ENCODE measurements at regions not wholly inside any gene's neighbourhood (a gene's known extent, or its start where the extent isn't known, plus 50 kb on each side); places are given as distances from the start of the nearest gene placed in this dataset.
"Not testable (repeated sequence)": the region's sequence is repeated elsewhere in the genome, so short reads cannot be mapped to it uniquely, and the experiment has no call there.

GRCh38 chrX:44785652-44786051 is 58.2 kb upstream of the DUSP21 start:
- peak; percentile 92 for DNase-seq (ENCODE audit: low read depth)

- peak; percentile 60 for DNase-seq (ENCODE audit: low read depth)
Measured at GRCh38 chrX:44784241-44784640, 59.6 kb upstream of the DUSP21 start.

GRCh38 chrX:44778254-44778653 is 65.6 kb upstream of the DUSP21 start:
- DNase-seq (ENCODE audit: low read depth) = no peak

GRCh38 chrX:44775726-44776125 is 68.1 kb upstream of the DUSP21 start:
- no peak for DNase-seq (ENCODE audit: low read depth)

- not testable (repeated sequence) for DNase-seq (ENCODE audit: low read depth)
Measured at GRCh38 chrX:44774066-44774465, 69.8 kb upstream of the DUSP21 start.

GRCh38 chrX:44770121-44770520 is 73.7 kb upstream of the DUSP21 start:
- no peak for DNase-seq (ENCODE audit: low read depth)

- DNase-seq (ENCODE audit: low read depth) = no peak
Measured at GRCh38 chrX:44767308-44767707, 76.5 kb upstream of the DUSP21 start.

- DNase-seq (ENCODE audit: low read depth) = peak; percentile 17
Measured at GRCh38 chrX:44765556-44765955, 78.3 kb upstream of the DUSP21 start.

- peak; percentile 67 for DNase-seq (ENCODE audit: low read depth)
Measured at GRCh38 chrX:44747969-44748368, 95.9 kb upstream of the DUSP21 start.

GRCh38 chrX:44747317-44747716 is 96.5 kb upstream of the DUSP21 start:
- DNase-seq (ENCODE audit: low read depth) = no peak

GRCh38 chrX:44744799-44745198 is 99.0 kb upstream of the DUSP21 start:
- no peak for DNase-seq (ENCODE audit: low read depth)

- DNase-seq (ENCODE audit: low read depth) = no peak
Measured at GRCh38 chrX:44742480-44743155, 101.2 kb upstream of the DUSP21 start.

GRCh38 chrX:44741859-44742258 is 102.0 kb upstream of the DUSP21 start:
- not testable (repeated sequence) for DNase-seq (ENCODE audit: low read depth)

GRCh38 chrX:44741458-44741857 is 102.4 kb upstream of the DUSP21 start:
- not testable (repeated sequence) for DNase-seq (ENCODE audit: low read depth)

- peak; percentile 0 for DNase-seq (ENCODE audit: low read depth)
Measured at GRCh38 chrX:44735498-44735897, 108.3 kb upstream of the DUSP21 start.

- peak; percentile 71 for DNase-seq (ENCODE audit: low read depth)
Measured at GRCh38 chrX:44733931-44734330, 109.9 kb upstream of the DUSP21 start.

GRCh38 chrX:44731160-44731559 is 112.7 kb upstream of the DUSP21 start:
- peak; percentile 49 for DNase-seq (ENCODE audit: low read depth)

- DNase-seq (ENCODE audit: low read depth) = no peak
Measured at GRCh38 chrX:44723426-44723825, 120.4 kb upstream of the DUSP21 start.

- DNase-seq (ENCODE audit: low read depth) = no peak
Measured at GRCh38 chrX:44708470-44708869, 135.4 kb upstream of the DUSP21 start.

GRCh38 chrX:44705817-44706551 is 137.8 kb upstream of the DUSP21 start:
- peak; percentile 73 for DNase-seq (ENCODE audit: low read depth)

- no peak for DNase-seq (ENCODE audit: low read depth)
Measured at GRCh38 chrX:44698357-44698756, 145.5 kb upstream of the DUSP21 start.

GRCh38 chrX:44693255-44693654 is 150.6 kb upstream of the DUSP21 start:
- DNase-seq (ENCODE audit: low read depth) = no peak

GRCh38 chrX:44690129-44690528 is 147.5 kb upstream of the FUNDC1 start:
- no peak for DNase-seq (ENCODE audit: low read depth)
